ENCODE measurements at regions not wholly inside any gene's neighbourhood (a gene's known extent, or its start where the extent isn't known, plus 50 kb on each side); places are given as distances from the start of the nearest gene placed in this dataset.

GRCh38 chr3:106860182-106860581 lies 517.1 kb upstream of the CCDC54 start:
- Histone ChIP-seq H3K27me3 (ENCODE audit: insufficient read depth, poor library complexity, severe bottlenecking) (no peaks in the 10 kb centered on the region), H3K4me3 (replicated peaks; ENCODE audit: insufficient read depth, low read length) (no peak overlapping the region), H3K27ac (replicated peaks) (no peak overlapping the region)
- no peak for DNase-seq (ENCODE audit: low read depth in 1 of 2, low spot score in 1 of 2)
- TF ChIP-seq GABPA (IDR thresholded peaks at IDR 0.05; ENCODE audit: low read depth) (no peak), CTCF (IDR thresholded peaks at IDR 0.05; ENCODE audit: insufficient read depth, low read length) (no peak), REST (IDR thresholded peaks at IDR 0.05; ENCODE audit: insufficient replicate concordance, low read depth) (no peak)

GRCh38 chr3:106862067-106862466 lies 515.2 kb upstream of the CCDC54 start:
- TF ChIP-seq SPI1 (IDR thresholded peaks at IDR 0.05; ENCODE audit: borderline replicate concordance, low read depth): no peak
- TF ChIP-seq REST (IDR thresholded peaks at IDR 0.05; ENCODE audit: insufficient replicate concordance, low read depth): no peak
- TF ChIP-seq CTCF (IDR thresholded peaks at IDR 0.05; ENCODE audit: insufficient read depth, low read length): no peak
- TF ChIP-seq GABPA (IDR thresholded peaks at IDR 0.05; ENCODE audit: low read depth): no peak
- no peak for TF ChIP-seq POLR2AphosphoS5 (IDR thresholded peaks at IDR 0.05; ENCODE audit: low read depth)
- no peak for DNase-seq (ENCODE audit: low read depth in 1 of 2, low spot score in 1 of 2)
- no peak overlapping the region for H3K4me3 ChIP-seq (replicated peaks; ENCODE audit: insufficient read depth, low read length)
- no peaks in the 10 kb centered on the region for H3K27me3 ChIP-seq (ENCODE audit: insufficient read depth, poor library complexity, severe bottlenecking)
- H3K27ac ChIP-seq (replicated peaks): no peak overlapping the region

GRCh38 chr3:106877627-106878026 lies 499.6 kb upstream of the CCDC54 start:
- no peak for DNase-seq (ENCODE audit: low read depth in 1 of 2, low spot score in 1 of 2)
- H3K4me3 ChIP-seq (replicated peaks; ENCODE audit: insufficient read depth, low read length): no peak overlapping the region
- H3K27me3 ChIP-seq (ENCODE audit: insufficient read depth, poor library complexity, severe bottlenecking): no peaks in the 10 kb centered on the region
- no peak overlapping the region for H3K27ac ChIP-seq (replicated peaks)
- no peak for TF ChIP-seq SPI1 (IDR thresholded peaks at IDR 0.05; ENCODE audit: borderline replicate concordance, low read depth)

GRCh38 chr3:106880206-106880605 lies 497.0 kb upstream of the CCDC54 start:
- Histone ChIP-seq H3K27ac (replicated peaks) (no peak overlapping the region), H3K27me3 (ENCODE audit: insufficient read depth, poor library complexity, severe bottlenecking) (no peaks in the 10 kb centered on the region), H3K4me3 (replicated peaks; ENCODE audit: insufficient read depth, low read length) (no peak overlapping the region)
- no peak for TF ChIP-seq POLR2AphosphoS5 (IDR thresholded peaks at IDR 0.05; ENCODE audit: low read depth)
- no peak for TF ChIP-seq CTCF (IDR thresholded peaks at IDR 0.05; ENCODE audit: insufficient read depth, low read length)
- TF ChIP-seq SPI1 (IDR thresholded peaks at IDR 0.05; ENCODE audit: borderline replicate concordance, low read depth): no peak
- no peak for TF ChIP-seq REST (IDR thresholded peaks at IDR 0.05; ENCODE audit: insufficient replicate concordance, low read depth)
- no peak for TF ChIP-seq GABPA (IDR thresholded peaks at IDR 0.05; ENCODE audit: low read depth)
- no peak for DNase-seq (ENCODE audit: low read depth in 1 of 2, low spot score in 1 of 2)

Data from HL-60 (cell line).